Breast epithelium (tissue), 4 donors: ENCODE measurements at regions not wholly inside any gene's neighbourhood (a gene's known extent, or its start where the extent isn't known, plus 50 kb on each side); places are given as distances from the start of the nearest gene placed in this dataset.

ENCODE experiments used
- DNase-seq, 2 donors: peaks; one replicate each; pipeline ENCODE4 v3.0.0-alpha.2; 2019; ENCODE audit warnings: low spot score in 2 of 2
- H3K27ac ChIP-seq, 2 donors: fragments of 200-600 bp; sonication (generic) in 1 of 2; one replicate each; pipeline ENCODE4 v1.5.1; 2016 to 2019; ENCODE audit warnings: mild to moderate bottlenecking in 1 of 2
- H3K27me3 ChIP-seq, 2 donors: fragments of 200-600 bp; sonication (generic) in 1 of 2; one replicate each; pipeline versions ENCODE4 v1.5.1 to v1.6.0; 2017 to 2019; ENCODE audit warnings: control low read depth in 1 of 2, mild to moderate bottlenecking in 1 of 2
- H3K36me3 ChIP-seq: fragments of 200-600 bp; one replicate; pipeline ENCODE4 v1.5.1; 2019
- H3K4me1 ChIP-seq, 2 donors: fragments of 200-600 bp; sonication (generic); one replicate each; pipeline ENCODE4 v1.5.1; 2016 to 2019; ENCODE audit warnings: control low read depth in 1 of 2
- H3K4me3 ChIP-seq, 3 donors: fragments of 200-600 bp; sonication (generic); 1 replicate in 2 of 3; 2 replicates in 1 of 3; pipeline ENCODE4 v1.5.1; 2016 to 2019; ENCODE audit warnings: mild to moderate bottlenecking in 3 of 3, moderate library complexity in 2 of 3
- H3K9me3 ChIP-seq, 2 donors: fragments of 200-600 bp; sonication (generic) in 1 of 2; one replicate each; pipeline ENCODE4 v1.5.1; 2016 to 2019; ENCODE audit warnings: control low read depth in 1 of 2
- CTCF ChIP-seq, 3 donors: fragments of 450-650 bp; IDR thresholded peaks; one replicate each; pipeline ENCODE4 v1.5.1; 2016 to 2017; ENCODE audit warnings: antibody characterized with exemption in 3 of 3, mild to moderate bottlenecking in 3 of 3, moderate library complexity in 3 of 3
- POLR2A ChIP-seq: fragments of 450-650 bp; IDR thresholded peaks from one replicate; pipeline ENCODE4 v1.6.1; 2016; ENCODE audit warnings: antibody characterized with exemption, mild to moderate bottlenecking, moderate library complexity
- POLR2AphosphoS5 ChIP-seq, 3 donors: sonication (generic); formaldehyde crosslinking; IDR thresholded peaks; one replicate each; pipeline ENCODE4 v1.6.1; 2017; ENCODE audit warnings: antibody characterized with exemption in 3 of 3
- intact Hi-C: fragments of 100-400 bp; cut with DNase I; formaldehyde crosslinking; loops from one replicate; pipeline ENCODE4 v1.15.1; 2023; ENCODE audit warnings: low total_unique reads

- intact Hi-C loops, result no loop called here
- no peak for TF ChIP-seq CTCF (IDR thresholded peaks at IDR 0.05)
- TF ChIP-seq POLR2A, result no peak
- no peak for TF ChIP-seq POLR2AphosphoS5 (IDR thresholded peaks at IDR 0.05)
- Histone ChIP-seq H3K4me3 (no peak overlapping the region), H3K27me3 (peaks cover 0 to 23% of the 10 kb centered on the region in 2 donors), H3K36me3 (no peaks in the 10 kb centered on the region), H3K27ac (no peak overlapping the region), H3K9me3 (no peaks in the 10 kb centered on the region), H3K4me1 (no peaks in the 10 kb centered on the region)
- no peak for DNase-seq
Observed at GRCh38 chr1:4161366-4162006, 261.4 kb upstream of the C1orf174 start.

GRCh38 chr1:4164965-4165364 lies 264.9 kb upstream of the C1orf174 start:
- DNase-seq, result no peak

GRCh38 chr1:4165686-4166300 lies 265.7 kb upstream of the C1orf174 start:
- H3K4me3 ChIP-seq, result no peak overlapping the region
- H3K27me3 ChIP-seq, result peaks cover 0 to 42% of the 10 kb centered on the region in 2 donors
- no peak for TF ChIP-seq CTCF (IDR thresholded peaks at IDR 0.05)
- no peak for TF ChIP-seq POLR2A
- no peak for TF ChIP-seq POLR2AphosphoS5 (IDR thresholded peaks at IDR 0.05)
- no peaks in the 10 kb centered on the region for H3K36me3 ChIP-seq
- no peak for DNase-seq
- H3K9me3 ChIP-seq, result no peaks in the 10 kb centered on the region
- no peak overlapping the region for H3K27ac ChIP-seq
- intact Hi-C loops, result no loop called here
- no peaks in the 10 kb centered on the region for H3K4me1 ChIP-seq

More at GRCh38 chr1:4164965-4165364, 264.9 kb upstream of the C1orf174 start:
- no peak overlapping the region for H3K27ac ChIP-seq
- no peaks in the 10 kb centered on the region for H3K36me3 ChIP-seq
- no peaks in the 10 kb centered on the region for H3K4me1 ChIP-seq
- no peak overlapping the region for H3K4me3 ChIP-seq
- peaks cover 0 to 39% of the 10 kb centered on the region in 2 donors for H3K27me3 ChIP-seq
- no peaks in the 10 kb centered on the region for H3K9me3 ChIP-seq
- no peak for TF ChIP-seq POLR2AphosphoS5 (IDR thresholded peaks at IDR 0.05)
- no peak for TF ChIP-seq POLR2A
- no peak for TF ChIP-seq CTCF (IDR thresholded peaks at IDR 0.05)
- intact Hi-C loops, result no loop called here

GRCh38 chr1:4166713-4167112 lies 266.6 kb upstream of the C1orf174 start:
- no peak for DNase-seq
- H3K9me3 ChIP-seq, result no peaks in the 10 kb centered on the region
- TF ChIP-seq POLR2AphosphoS5 (IDR thresholded peaks at IDR 0.05) (no peak), POLR2A (no peak), CTCF (IDR thresholded peaks at IDR 0.05) (no peak)
- no peak overlapping the region for H3K27ac ChIP-seq
- H3K4me3 ChIP-seq, result no peak overlapping the region
- no peaks in the 10 kb centered on the region for H3K36me3 ChIP-seq
- peaks cover 0 to 44% of the 10 kb centered on the region in 2 donors for H3K27me3 ChIP-seq
- H3K4me1 ChIP-seq, result no peaks in the 10 kb centered on the region
- intact Hi-C loops, result no loop called here

GRCh38 chr1:4169991-4170390 lies 269.9 kb upstream of the C1orf174 start:
- H3K27me3 ChIP-seq, result peaks cover 0 to 37% of the 10 kb centered on the region in 2 donors
- intact Hi-C loops, result no loop called here
- no peak overlapping the region for H3K27ac ChIP-seq
- no peaks in the 10 kb centered on the region for H3K4me1 ChIP-seq
- no peak for TF ChIP-seq CTCF (IDR thresholded peaks at IDR 0.05)
- TF ChIP-seq POLR2A, result no peak
- no peak for TF ChIP-seq POLR2AphosphoS5 (IDR thresholded peaks at IDR 0.05)
- H3K9me3 ChIP-seq, result no peaks in the 10 kb centered on the region
- no peak for DNase-seq
- no peaks in the 10 kb centered on the region for H3K36me3 ChIP-seq
- no peak overlapping the region for H3K4me3 ChIP-seq
